Mucosa of descending colon (tissue), 3 donors: ENCODE measurements at regions not wholly inside any gene's neighbourhood (a gene's known extent, or its start where the extent isn't known, plus 50 kb on each side); places are given as distances from the start of the nearest gene placed in this dataset.

ENCODE experiments used
- ATAC-seq: fragments of 200-7000 bp; cut with Tn5 transposase; one replicate; pipeline ENCODE4 v1.9.1; 2020; ENCODE audit warnings: mild to moderate bottlenecking, moderate library complexity
- DNase-seq, 3 donors: peaks; one replicate each; pipeline ENCODE4 v3.0.0-alpha.2; 2020
- H3K36me3 ChIP-seq: fragments of 200-600 bp; one replicate; pipeline ENCODE4 v1.8.0; 2021; ENCODE audit warnings: low read depth, mild to moderate bottlenecking
- H3K4me1 ChIP-seq: fragments of 200-600 bp; one replicate; pipeline ENCODE4 v1.8.0; 2021; ENCODE audit warnings: low read depth, mild to moderate bottlenecking
- H3K4me3 ChIP-seq: fragments of 200-600 bp; one replicate; pipeline ENCODE4 v1.8.0; 2021; ENCODE audit warnings: mild to moderate bottlenecking
- H3K9me3 ChIP-seq: fragments of 200-600 bp; one replicate; pipeline ENCODE4 v1.8.0; 2021; ENCODE audit warnings: mild to moderate bottlenecking
- CTCF ChIP-seq: fragments of 200-600 bp; IDR thresholded peaks from one replicate; pipeline ENCODE4 v1.8.0; 2022; ENCODE audit warnings: antibody characterized with exemption, mild to moderate bottlenecking
- intact Hi-C, 2 donors: fragments of 100-400 bp; cut with DNase I in 1 of 2; cut with micrococcal nuclease in 1 of 2; formaldehyde crosslinking; loops; one replicate each; pipeline versions ENCODE4 v1.11.0 to v1.11.1; 2022; cut with DNase I, micrococcal nuclease
- donor health status: DM: no; HTN: no; CAD: no; lungs with moderate emphysema.
- donor health status: DM: no; HTN: no; CAD: no.
- donor health status: DM: no; HTN: yes; CAD: no.

GRCh38 chr5:175107865-175108264, 336.1 kb downstream of the DRD1 start:
- peaks cover 8% of the 10 kb centered on the region for H3K9me3 ChIP-seq
- ATAC-seq (no peak), DNase-seq (no peak)
- no peak overlapping the region for H3K4me3 ChIP-seq
- intact Hi-C loops = no loop called here
- no peak for TF ChIP-seq CTCF
- no peaks in the 10 kb centered on the region for H3K36me3 ChIP-seq
- H3K4me1 ChIP-seq = no peaks in the 10 kb centered on the region

GRCh38 chr5:175107028-175107588, 336.9 kb downstream of the DRD1 start:
- ATAC-seq = no peak
- no peak for TF ChIP-seq CTCF
- no peaks in the 10 kb centered on the region for H3K36me3 ChIP-seq
- no peak overlapping the region for H3K4me3 ChIP-seq
- no peak for DNase-seq
- intact Hi-C loops = no loop called here
- H3K4me1 ChIP-seq = no peaks in the 10 kb centered on the region
- peaks cover 8% of the 10 kb centered on the region for H3K9me3 ChIP-seq

GRCh38 chr5:175104677-175105076, 339.3 kb downstream of the DRD1 start:
- DNase-seq (no peak), ATAC-seq (no peak)
- Histone ChIP-seq H3K9me3 (peaks cover 5% of the 10 kb centered on the region), H3K4me1 (no peaks in the 10 kb centered on the region), H3K4me3 (no peak overlapping the region), H3K36me3 (no peaks in the 10 kb centered on the region)
- intact Hi-C loops = no loop called here
- no peak for TF ChIP-seq CTCF

GRCh38 chr5:175103746-175104145, 340.2 kb downstream of the DRD1 start:
- intact Hi-C loops = no loop called here
- no peaks in the 10 kb centered on the region for H3K4me1 ChIP-seq
- no peak for TF ChIP-seq CTCF
- H3K4me3 ChIP-seq = no peak overlapping the region
- no peak for ATAC-seq
- H3K36me3 ChIP-seq = no peaks in the 10 kb centered on the region
- H3K9me3 ChIP-seq = no peaks in the 10 kb centered on the region
- no peak for DNase-seq

- ATAC-seq (no peak), DNase-seq (no peak)
- no peak for TF ChIP-seq CTCF
- H3K4me3 ChIP-seq = no peak overlapping the region
- intact Hi-C loops = no loop called here
- no peaks in the 10 kb centered on the region for H3K9me3 ChIP-seq
- H3K36me3 ChIP-seq = no peaks in the 10 kb centered on the region
- H3K4me1 ChIP-seq = no peaks in the 10 kb centered on the region
Observed at GRCh38 chr5:175102717-175103116, 341.3 kb downstream of the DRD1 start.

- intact Hi-C loops = no loop called here
- Histone ChIP-seq H3K4me1 (no peaks in the 10 kb centered on the region), H3K36me3 (no peaks in the 10 kb centered on the region), H3K9me3 (no peaks in the 10 kb centered on the region), H3K4me3 (no peak overlapping the region)
- DNase-seq (no peak), ATAC-seq (no peak)
- no peak for TF ChIP-seq CTCF
Observed at GRCh38 chr5:175098301-175098700, 345.7 kb downstream of the DRD1 start.
